ENCODE measurements at regions not wholly inside any gene's neighbourhood (a gene's known extent, or its start where the extent isn't known, plus 50 kb on each side); places are given as distances from the start of the nearest gene placed in this dataset.

GRCh38 chr12:108066583-108067577 lies 62.2 kb upstream of the WSCD2 start:
- in situ Hi-C loops (cut with MboI; ENCODE audit: low sequenced_read_pairs): loop anchor here (25.0 kb wide), 1 partner anchor 420 kb away; no protein-coding TSS in a partner anchor

- in situ Hi-C loops (cut with MboI; ENCODE audit: low sequenced_read_pairs): loop anchor here (25.0 kb wide), 1 partner anchor 418 kb away; no protein-coding TSS in a partner anchor
These were observed 59.4 kb upstream of the WSCD2 start for GRCh38 chr12:108069651-108070165.

GRCh38 chr12:108075561-108075960 lies 53.5 kb upstream of the WSCD2 start:
- in situ Hi-C loops (cut with MboI; ENCODE audit: low sequenced_read_pairs): no loop called here

GRCh38 chr12:108076556-108076955 lies 52.5 kb upstream of the WSCD2 start:
- in situ Hi-C loops (cut with MboI; ENCODE audit: low sequenced_read_pairs): no loop called here

GRCh38 chr12:108078428-108078827 lies 50.7 kb upstream of the WSCD2 start:
- in situ Hi-C loops (cut with MboI; ENCODE audit: low sequenced_read_pairs): no loop called here

Data from HL-60/S4 treated with phorbol 12-myristate 13-acetate at 8.2 ng/mL for 4 days and 3 days (cell line).